NCI-H2081 treated with DMSO at 0.1 percent for 48 hours (cell line): ENCODE measurements at regions not wholly inside any gene's neighbourhood (a gene's known extent, or its start where the extent isn't known, plus 50 kb on each side); places are given as distances from the start of the nearest gene placed in this dataset.
"Not testable (repeated sequence)": the region's sequence is repeated elsewhere in the genome, so short reads cannot be mapped to it uniquely, and the experiment has no call there.

Experiments
- DNase-seq: peaks from one replicate; lab custom pipeline; 2025; lab: John Stamatoyannopoulos, UW

DNA sequence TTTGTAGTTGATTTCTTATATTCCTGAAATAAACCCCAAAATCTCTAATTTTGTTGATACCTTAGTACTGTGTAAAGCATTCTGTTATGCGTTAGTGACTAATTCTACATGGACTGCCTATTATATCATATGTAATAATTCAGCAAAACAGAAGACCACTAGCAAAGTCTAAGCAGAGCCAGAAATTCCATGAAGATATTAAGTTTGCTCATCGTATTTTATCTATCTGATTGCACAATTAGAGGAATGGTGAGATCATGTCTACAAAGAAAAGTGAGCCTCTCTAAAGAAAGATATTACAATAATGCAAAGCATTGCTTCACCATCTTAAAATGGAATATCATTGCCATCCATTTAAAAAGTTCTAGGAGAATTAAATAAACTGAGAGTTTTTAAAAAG lies 374.6 kb upstream of the SLC7A11 start:
- no peak for DNase-seq

DNA sequence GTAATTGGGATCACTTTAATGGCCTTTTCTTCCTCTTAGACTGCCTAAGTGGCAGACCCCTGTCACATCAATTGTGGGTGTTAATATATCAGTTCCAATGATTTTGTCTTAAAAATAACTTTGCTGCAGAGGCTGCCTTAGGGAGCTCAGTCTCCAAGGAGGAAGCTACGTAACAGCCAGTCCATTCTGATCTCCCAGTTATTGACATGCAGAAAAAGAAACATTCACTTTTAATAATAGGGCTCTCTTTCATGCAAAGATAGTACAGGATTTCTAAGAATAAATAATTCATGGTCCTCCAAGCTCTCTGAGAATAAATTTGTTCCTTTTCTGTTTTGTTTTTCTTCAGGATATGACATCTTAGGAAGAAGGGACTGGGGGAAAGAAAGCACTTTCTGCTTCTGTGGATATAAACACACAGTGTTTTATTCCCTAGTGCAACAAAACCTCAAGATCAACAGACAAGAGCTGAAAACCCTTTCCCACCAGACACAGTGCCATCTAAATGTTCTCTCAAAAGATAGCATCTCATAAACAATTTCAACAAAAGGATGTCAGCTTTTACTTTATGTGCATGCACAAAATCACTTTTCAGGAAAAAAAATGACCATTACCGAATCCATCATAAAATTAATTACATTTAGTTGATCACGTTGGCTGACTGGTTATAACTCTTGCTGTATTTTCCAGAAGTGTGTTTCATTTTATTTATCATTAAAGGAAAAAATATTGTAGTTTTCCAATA lies 372.4 kb upstream of the SLC7A11 start:
- no peak for DNase-seq

GRCh38 chr4:138612428-138612827 lies 370.3 kb upstream of the SLC7A11 start:
- DNase-seq = no peak

GRCh38 chr4:138611721-138612120 lies 369.6 kb upstream of the SLC7A11 start:
- DNase-seq = no peak

DNA sequence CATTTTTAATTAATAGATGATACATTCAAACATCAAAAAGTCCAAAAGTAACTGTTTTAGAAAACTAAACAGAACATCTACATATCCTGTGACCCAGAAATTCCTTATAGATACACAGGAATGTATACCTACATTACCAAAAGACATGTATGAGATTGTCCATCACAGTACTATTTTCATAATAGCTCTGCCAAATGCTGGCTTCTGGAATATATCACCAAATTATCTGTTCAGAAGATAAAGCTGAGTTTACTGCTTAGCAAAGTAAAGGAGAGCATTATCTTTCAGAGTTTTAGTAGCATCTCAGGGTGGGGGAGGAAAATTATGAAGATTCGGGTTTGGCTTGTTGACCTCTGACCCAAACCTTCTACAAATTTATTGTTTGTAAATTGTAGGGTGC lies 368.9 kb upstream of the SLC7A11 start:
- DNase-seq = no peak

DNA sequence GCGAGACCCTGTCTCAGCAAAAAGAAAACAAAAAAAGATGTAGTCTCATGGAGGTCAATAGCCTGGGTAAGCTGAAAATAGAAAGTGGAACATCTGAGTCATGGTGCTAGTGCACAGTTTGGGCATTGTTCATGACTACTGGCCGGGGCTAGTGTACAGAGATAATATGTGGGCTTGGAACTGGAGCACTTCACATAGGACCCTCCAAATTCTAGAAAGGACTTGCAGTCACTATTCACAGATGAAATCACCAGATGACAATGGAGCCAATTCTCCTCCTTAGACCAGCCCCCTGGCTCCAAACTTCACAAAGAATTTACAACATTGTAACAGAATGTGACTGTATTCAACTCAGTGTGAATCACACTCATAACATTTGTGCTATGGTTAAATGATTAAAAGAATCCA lies 367.8 kb upstream of the SLC7A11 start:
- DNase-seq = no peak

DNA sequence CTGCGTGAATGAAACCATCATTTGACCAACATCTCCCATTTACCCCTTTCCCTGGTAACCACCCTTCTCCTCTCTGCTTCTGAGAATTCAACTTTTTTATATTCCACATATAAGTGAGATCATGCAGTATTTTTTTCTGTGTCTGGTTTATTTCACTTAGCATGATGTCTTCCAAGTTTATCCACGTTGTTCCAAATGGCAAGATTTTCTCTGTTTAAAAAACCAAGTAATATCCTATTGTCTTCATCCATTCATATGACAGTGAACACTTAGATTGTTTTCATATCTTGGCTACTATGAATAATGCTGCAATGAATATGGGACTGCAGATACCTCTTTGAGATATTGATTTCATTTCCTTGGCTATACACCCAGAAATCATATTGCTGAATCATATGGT lies 362.4 kb upstream of the SLC7A11 start:
- no peak for DNase-seq

DNA sequence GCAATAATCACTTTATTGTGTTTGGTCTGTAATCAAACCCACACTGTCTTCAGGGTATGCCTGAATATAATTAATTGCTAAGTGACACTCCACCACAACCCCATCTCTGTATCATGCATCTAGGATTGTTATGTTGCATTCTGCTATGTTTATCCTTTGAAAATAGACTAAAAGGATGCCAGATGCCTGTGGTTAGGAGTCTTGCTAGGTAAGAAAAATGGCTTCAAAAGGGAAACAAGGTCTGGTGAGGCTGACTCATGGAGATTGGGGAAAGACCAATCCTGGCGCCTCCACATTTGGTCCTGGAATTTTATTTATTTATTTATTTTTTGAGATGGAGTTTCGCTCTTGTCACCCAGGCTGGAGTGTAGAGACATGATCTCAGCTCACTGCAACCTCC lies 360.5 kb upstream of the SLC7A11 start:
- DNase-seq = no peak

GRCh38 chr4:138599965-138600364 lies 357.8 kb upstream of the SLC7A11 start:
- DNase-seq = no peak

DNA sequence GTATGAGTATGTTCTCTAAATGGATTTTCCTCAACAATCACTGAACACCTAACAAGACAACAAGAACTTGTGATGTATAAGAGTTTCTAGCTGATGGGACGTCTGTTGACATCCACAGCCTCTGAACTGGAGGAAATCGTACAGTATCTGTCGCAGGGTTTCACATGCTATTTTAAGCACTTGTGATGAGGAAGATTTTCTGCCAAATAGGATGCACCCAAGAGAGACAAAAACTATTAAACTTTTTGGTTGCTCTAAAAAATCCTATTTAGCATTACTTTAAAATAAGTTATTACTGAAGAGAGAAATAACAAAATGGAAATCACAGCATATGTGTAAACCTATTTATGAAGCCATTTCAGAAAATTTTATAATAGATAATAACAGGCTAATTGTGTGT lies 356.1 kb upstream of the SLC7A11 start:
- no peak for DNase-seq

GRCh38 chr4:138596896-138597295 lies 354.7 kb upstream of the SLC7A11 start:
- no peak for DNase-seq

- DNase-seq = no peak
These were observed 353.7 kb upstream of the SLC7A11 start for GRCh38 chr4:138595731-138596460.

- no peak for DNase-seq
These were observed 353.0 kb upstream of the SLC7A11 start for GRCh38 chr4:138595171-138595570.

DNA sequence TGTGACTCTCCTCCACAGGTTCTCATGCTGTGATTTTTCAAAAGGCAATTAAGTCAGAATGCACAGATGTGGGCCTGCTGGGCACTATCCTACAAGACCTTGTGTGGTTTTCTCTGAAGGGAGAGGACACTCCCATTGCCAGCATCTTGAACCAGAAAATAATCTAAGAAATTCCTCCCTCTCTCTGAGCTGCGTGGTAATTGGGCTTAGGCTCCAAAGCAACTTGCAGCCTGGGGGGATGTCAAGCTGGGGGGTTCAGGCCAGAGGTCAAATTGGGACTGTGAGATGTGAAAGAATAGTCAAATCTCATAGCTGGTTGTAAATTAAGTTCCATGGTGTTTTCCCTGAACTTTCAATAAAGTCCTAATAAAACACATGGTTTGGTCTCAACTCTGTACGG lies 350.6 kb upstream of the SLC7A11 start:
- no peak for DNase-seq

GRCh38 chr4:138591808-138592207 lies 349.7 kb upstream of the SLC7A11 start:
- no peak for DNase-seq

DNA sequence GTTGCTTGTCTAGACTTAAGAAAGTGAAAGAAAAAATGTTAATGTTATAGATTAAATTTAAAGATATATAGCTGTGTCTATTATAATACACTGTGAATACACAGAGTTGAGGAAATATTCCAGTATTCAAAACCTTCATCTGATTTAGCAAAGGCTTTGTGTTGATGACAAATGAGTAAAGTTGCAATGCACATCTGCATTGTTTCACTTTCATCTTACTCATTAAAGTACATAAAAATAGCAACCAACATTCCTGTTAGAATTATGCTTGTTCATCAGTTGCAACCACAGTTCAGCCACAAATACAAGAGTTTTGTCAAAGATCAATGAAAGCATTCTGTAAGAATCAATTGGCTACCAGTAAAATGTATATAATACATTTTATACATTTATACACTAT lies 346.4 kb upstream of the SLC7A11 start:
- no peak for DNase-seq

- no peak for DNase-seq
These were observed 337.0 kb upstream of the SLC7A11 start for GRCh38 chr4:138579146-138579545.

GRCh38 chr4:138577826-138578225 lies 335.7 kb upstream of the SLC7A11 start:
- DNase-seq = not testable (repeated sequence)

- no peak for DNase-seq
These were observed 335.0 kb upstream of the SLC7A11 start for GRCh38 chr4:138577145-138577544.

- DNase-seq = no peak
These were observed 334.5 kb upstream of the SLC7A11 start for GRCh38 chr4:138576684-138577083.

GRCh38 chr4:138573246-138573645 lies 331.1 kb upstream of the SLC7A11 start:
- DNase-seq = no peak

- DNase-seq = no peak
These were observed 329.9 kb upstream of the SLC7A11 start for GRCh38 chr4:138572007-138572406.

DNA sequence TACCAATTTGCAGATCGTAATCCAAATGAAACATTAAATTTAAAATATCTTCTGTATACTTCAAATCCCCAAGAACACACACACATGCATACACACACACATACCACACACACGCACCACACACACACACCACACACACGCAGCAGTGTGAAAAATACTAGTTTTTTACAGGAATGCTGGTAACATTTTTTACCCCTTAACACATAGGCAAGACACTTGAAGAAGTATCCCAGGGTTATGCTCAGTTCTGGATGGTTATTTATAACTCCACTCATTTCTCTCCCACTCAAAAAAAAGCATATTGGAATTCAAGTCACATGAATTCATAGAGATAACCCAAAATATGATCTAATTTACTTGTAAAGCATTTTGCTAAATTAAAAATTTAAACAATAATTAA lies 325.5 kb upstream of the SLC7A11 start:
- no peak for DNase-seq

DNA sequence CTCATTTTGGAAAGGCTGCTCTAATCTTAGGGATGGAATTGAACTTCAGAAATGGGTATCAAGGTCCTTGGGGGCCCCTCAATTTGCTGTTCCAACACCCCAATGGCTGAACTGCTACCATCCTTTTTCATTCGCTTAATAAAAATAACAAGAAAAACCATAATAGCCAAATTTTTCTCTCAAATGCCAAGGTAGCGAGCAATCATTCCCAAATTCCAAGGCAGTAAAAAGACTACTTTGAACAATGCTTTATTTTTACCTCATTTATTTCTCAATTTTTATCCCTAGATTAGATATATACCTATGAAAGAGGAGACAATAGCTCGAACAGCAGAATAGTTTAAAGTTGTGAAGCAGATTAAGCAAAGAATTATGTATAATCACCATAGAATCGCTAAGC lies 323.4 kb upstream of the SLC7A11 start:
- no peak for DNase-seq
